ENCODE measurements at regions not wholly inside any gene's neighbourhood (a gene's known extent, or its start where the extent isn't known, plus 50 kb on each side); places are given as distances from the start of the nearest gene placed in this dataset.

DNA sequence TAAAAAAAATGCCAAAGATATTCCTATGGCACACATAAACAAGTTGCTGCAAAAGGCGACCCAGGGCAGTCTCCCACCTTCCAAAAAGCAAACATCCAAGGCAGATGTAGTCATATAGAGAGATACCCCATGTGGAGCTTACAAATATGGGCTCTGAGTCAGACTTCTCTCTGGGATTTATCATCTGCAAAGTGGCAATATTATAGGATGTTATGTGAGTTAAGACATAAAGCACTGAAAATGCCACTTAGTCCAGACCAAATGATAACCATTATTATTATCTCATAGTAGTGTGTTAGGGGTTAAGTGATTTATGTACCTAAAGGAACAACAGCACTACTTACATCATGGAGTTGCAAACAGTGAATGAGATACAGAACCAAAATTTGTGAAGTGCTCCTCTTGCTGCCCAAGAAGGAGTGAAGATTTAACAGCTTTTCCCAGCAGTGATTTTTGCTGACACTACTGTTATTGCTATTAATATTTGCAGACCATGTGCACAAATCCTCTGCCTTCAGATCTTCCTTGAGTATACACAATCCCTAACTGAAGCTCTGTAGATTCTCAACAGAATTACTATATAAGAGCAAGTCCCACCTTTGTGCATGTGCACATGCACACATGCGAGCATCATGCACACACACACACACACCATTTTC, 560.0 kb upstream of the SALL1 start:
- no peak overlapping the region for H3K27ac ChIP-seq
- no peak for DNase-seq (ENCODE audit: low read depth, low spot score)

DNA sequence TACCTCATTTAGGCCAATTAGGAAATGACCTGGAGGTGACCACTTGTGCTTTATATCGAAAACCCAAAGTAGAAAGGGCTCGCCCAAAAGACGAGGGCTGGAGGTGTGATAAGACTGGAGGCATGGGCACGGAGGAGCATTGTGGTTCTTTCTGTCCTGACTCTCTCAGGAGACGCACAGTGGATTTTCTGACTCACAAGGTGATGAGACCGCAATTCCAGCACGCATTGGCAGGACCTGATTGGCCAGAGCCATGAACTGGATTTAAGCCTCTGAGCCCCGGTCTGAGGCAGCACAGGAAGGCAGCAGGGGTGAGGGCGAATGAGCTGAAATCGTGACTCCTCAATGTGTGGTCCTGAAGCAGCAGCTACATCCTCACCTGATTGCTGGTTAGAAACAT, 559.1 kb upstream of the SALL1 start:
- H3K27ac ChIP-seq = no peak overlapping the region
- no peak for DNase-seq (ENCODE audit: low read depth, low spot score)

DNA sequence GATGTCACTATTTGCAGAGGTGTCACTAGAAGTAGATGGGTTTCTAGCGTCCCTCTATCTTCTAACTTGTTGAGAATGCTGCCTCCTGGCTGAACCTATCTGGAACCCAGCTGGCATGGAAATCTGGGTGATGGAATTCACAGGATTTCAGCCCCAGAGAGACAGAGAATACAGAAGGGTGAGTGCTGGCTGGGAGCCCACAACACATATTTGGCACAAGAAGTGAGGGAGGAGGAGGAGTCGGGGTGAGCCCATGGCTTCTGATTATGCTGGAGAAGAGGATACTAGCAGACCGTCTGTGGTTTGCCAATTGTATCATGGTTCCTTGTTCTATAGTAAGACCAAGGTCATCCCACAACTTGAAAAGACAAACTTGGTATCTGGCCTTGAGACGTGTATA, 557.8 kb upstream of the SALL1 start:
- no peak overlapping the region for H3K27ac ChIP-seq
- no peak for DNase-seq (ENCODE audit: low read depth, low spot score)

DNA sequence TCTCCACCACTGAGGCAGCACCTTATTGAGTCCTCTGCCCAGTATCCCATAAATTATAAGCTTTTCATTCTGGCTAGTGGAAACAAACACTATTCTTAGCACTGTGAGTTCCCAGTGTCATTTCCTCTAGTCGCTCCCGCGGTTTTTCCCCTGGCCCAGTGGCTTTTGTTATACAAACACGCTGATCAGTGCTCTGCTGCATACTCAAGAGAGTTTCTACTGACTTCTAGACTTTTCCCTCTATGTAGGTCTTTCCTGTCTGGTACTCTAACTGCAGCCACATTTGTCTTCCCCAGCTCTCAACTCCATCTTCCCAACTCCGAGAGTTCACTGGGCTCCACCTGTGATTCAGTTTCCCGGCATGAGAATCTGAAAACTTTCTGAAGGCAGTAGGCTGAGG, 556.6 kb upstream of the SALL1 start:
- no peak for DNase-seq (ENCODE audit: low read depth, low spot score)
- H3K27ac ChIP-seq = no peak overlapping the region

DNA sequence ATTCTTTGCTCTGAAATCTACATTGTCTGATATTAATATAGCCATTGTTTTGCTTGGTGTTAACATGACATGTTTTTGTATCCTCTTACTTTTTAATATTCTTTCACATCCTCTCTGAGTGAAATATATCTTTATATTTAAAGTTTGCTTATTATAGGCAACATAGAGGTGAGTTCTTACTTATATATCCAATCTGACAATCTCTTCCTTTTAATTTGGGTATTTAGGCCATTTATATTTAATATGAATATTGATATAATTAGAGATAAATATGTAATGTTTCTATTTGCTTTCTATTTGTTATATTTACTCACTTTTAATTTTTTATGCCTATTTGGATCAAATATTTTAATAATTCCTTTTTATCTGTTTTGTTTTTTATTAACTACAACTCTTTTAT, 554.1 kb upstream of the SALL1 start:
- no peak overlapping the region for H3K27ac ChIP-seq
- DNase-seq (ENCODE audit: low read depth, low spot score) = no peak

DNA sequence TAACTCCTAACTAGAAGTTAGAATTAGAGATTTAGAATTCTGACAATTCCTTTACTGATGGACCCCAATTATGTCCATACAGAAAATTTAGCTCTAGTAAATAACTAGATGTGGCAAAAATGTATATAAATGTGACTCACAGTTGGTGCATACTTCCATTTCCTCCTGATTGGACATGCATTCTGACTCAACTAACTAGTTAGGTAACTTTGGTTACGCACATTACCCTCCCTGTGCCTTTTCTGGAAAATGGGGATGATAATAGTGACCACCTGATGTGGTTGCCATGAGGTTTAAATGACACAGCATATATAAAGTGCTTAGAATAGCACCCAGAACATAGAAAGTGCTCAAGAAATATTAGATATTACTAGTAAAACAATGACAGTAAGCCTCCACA, 550.0 kb upstream of the SALL1 start:
- no peak for DNase-seq (ENCODE audit: low read depth, low spot score)
- H3K27ac ChIP-seq = no peak overlapping the region

DNA sequence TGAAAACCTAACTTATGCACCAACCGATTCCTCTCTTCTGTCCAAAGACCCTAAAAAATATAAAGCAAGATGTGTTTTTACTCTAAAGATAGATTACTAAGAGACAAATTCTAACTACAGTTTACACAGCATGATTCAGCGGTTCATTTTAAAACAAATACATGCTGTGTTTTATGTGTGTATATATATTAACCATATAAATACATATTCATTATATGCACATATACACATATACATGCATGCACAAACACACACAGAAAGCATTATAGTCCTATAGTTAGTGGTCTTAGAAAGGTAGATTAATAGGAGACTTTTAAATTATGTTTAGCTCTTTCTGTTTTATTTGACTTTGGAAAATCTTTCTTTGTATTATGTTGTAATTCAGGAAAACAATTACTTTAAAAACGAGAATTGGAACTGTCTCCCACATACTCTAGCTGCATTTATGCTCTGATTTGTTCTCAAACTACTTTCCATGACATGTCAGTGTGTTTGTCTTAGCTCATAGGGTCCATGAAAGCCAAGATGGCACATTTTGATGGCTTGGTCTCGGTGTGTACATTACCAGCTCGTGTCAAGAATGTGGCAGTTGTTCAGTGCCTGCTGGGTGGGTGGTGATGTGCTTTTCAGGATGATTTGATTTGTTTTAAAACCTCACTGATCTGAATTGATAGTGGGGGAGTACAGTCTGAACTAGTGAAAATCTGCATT, 548.8 kb upstream of the SALL1 start:
- DNase-seq (ENCODE audit: low read depth, low spot score) = no peak
- no peak overlapping the region for H3K27ac ChIP-seq

DNA sequence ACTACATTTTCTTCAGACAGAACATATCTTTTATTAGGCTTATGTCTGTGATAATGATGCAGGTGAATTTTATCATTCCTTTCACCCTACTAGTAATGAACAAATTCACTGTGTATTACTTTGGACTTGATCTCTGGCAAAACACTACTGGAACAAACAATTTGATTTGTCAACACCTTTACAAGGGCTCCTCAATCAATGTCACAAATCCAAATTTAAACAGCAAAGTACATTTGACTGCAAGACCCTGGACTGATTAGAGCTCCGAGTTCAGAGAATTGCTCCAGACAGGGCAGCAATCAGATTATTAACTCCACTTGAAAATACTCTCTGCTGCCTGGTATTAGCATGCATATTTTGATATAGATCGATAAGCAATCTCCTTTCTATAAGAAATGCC, 547.6 kb upstream of the SALL1 start:
- no peak for DNase-seq (ENCODE audit: low read depth, low spot score)
- no peak overlapping the region for H3K27ac ChIP-seq

DNA sequence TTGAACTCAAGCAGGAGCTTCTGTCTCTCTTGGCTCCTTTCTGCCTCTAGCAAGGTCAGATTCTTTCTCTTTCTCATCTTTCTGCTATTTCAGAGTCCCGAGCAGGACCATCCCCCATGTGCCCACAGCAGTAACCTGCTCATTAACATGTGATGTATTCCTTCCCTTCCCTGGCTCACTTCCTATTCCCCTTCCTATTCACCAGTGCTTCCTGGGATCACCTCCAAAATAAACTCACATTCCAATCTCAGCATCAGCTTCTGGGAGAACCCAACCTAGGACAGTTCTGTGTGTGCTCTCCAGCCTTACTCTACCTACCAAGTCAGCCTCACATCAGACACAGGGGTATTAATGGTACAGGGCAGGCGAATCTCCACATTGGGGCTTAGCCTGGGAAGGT, 546.4 kb upstream of the SALL1 start:
- DNase-seq (ENCODE audit: low read depth, low spot score) = no peak
- no peak overlapping the region for H3K27ac ChIP-seq

DNA sequence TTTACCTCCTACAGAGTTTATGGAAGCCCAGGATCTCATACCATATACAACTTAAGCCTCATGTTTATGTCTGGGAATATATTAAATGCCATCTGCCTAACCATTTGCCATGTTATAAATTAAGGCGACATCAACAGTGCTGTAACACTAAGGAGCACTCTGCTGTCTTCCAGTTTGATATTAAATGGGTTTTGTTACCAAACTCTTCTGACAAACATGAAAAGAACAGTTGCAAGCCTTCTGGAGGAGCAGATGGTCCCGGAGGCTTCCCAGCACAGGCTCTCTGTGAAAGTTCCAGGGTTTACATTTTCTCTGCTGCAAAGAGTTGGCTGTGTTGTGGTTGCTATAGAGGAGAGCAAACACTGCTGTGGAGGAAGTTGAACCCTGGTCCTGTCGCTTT, 545.3 kb upstream of the SALL1 start:
- no peak overlapping the region for H3K27ac ChIP-seq
- DNase-seq (ENCODE audit: low read depth, low spot score) = no peak

DNA sequence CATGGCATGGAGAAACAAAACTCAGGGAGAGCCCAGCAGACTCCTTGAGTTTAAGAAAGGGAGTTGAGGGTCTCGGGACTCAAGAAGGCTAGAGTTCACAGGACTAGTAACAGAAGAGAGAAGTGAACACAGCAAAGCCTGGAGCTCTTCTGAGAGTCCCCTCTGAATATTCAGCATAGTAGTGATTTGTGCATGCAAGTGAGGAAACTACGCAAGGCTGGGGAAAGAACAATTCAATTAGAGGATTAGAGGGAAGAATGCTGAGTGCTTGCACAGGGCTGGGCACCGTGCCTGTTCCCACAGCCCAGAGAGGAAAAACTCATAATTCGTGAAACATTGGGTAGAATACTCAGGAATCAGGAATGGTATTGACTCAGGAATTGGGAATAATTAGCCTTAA, 540.0 kb upstream of the SALL1 start:
- no peak for DNase-seq (ENCODE audit: low read depth, low spot score)

DNA sequence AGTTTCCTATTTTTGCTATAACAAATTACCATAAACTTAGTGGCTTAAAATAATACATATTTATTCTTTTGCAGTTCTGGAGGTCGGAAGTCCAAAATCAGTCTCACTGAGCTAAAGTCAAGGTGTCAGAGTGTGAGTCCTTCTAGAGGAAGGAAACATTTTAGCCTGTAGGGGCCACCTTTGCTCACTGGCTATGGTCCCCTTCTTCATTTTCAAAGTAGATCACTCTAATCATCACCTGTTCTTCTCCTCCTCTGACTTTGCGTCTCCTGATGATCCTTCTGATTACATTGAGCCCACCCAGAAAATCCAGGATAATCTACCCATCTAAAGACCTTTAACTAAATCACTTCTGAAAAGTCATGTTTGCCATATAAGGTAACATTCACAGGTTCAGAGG, 534.4 kb upstream of the SALL1 start:
- DNase-seq (ENCODE audit: low read depth, low spot score) = no peak
- H3K27ac ChIP-seq = no peak overlapping the region

More for the DNA sequence above, 540.0 kb upstream of the SALL1 start:
- H3K27ac ChIP-seq = no peak overlapping the region

DNA sequence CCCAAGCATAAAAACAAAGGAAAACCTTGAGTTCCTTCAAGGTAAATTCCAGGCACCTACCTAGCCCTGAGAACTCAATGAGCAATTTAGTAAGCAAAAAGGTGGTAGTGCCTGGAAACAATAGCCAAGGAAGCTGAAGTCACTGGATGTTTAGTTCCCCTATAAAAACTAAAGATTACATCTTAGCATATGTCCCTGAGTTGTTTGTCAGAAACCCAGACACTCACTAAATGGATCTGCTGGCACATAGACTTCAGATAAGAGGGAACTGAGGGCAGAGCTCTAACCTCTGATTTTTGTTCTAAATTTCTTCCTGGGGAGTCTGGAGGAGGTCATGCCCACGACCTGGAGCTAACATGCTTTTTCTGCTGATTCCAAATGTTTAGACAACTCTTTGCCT, 532.8 kb upstream of the SALL1 start:
- no peak overlapping the region for H3K27ac ChIP-seq
- DNase-seq (ENCODE audit: low read depth, low spot score) = no peak

DNA sequence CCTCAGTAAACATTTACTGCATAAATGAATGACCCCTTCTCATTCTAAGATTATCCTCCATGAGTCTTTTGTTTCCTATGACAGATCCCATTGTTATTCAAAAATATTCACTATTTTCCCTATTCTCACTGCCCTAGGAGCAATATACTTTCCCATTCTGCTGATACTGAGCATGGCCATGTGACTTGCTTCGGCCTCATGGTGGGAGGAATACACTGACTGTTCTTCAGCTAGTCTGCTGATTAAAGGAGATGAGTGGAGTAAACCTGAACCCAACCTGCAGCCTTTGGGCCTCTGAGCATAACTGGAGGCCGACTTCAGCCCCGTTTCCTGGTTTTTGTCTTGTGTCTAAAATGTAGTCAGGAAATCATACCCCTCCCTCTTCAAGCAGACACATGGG, 531.8 kb upstream of the SALL1 start:
- no peak overlapping the region for H3K27ac ChIP-seq
- DNase-seq (ENCODE audit: low read depth, low spot score) = no peak

DNA sequence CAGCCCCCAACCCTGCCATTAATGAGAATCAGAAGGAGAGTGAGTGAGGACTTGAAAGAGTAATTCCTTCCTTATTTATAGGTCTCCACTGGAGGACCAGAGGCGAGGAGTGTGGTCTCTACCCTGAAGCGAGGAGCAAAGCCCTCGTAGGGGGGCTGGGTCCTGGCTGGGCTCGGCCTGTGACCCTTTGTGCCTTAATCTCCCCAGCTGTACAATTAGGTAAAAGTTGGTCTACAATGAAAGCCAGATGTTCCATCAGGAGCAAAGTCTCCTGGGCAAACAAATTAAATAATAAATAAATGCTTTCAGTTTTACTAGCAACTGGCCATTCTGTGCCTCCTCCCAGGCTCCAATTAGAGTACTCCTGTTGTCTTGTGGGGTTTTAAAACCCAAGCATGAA, 523.5 kb upstream of the SALL1 start:
- no peak for DNase-seq (ENCODE audit: low read depth, low spot score)
- no peak overlapping the region for H3K27ac ChIP-seq

DNA sequence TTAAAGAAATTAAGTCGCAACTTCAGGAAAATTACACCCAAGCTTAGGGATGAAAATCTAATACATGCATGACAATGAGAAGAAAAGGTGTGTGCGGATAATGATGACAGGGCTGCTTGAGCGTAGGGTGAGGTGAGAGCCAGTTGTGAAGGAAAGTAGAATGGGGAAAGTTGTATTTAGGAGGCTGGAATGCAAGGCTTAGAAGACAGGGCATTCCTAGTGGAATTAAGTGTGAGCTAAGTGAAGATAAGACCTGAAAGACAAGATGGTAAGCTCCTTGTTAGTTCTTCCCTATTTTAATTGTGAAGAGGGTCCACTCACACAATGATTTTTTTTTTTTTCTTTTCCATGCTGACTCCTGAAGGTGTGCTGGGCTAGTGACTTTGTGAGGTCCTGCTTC, 519.5 kb upstream of the SALL1 start:
- no peak overlapping the region for H3K27ac ChIP-seq
- no peak for DNase-seq (ENCODE audit: low read depth, low spot score)

DNA sequence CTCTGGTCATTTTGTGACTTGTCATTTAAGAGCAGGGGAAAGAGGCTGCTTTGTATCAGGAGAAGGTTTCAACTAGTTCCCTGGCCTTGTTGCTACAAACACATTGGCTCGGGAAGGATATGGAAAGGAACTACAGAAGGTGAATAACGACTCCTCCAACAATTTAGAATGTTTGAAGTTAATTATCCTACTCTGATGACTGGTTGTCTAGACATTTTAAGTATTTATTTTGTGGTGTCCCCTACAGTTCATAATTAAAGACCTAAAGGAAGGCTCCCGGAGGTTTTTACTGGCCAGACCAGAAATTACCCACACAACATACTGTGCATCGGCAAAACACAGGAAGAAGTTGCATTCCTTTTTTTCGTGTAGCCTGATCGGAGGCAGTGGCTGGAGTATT, 515.8 kb upstream of the SALL1 start:
- DNase-seq (ENCODE audit: low read depth, low spot score) = no peak
- no peak overlapping the region for H3K27ac ChIP-seq

DNA sequence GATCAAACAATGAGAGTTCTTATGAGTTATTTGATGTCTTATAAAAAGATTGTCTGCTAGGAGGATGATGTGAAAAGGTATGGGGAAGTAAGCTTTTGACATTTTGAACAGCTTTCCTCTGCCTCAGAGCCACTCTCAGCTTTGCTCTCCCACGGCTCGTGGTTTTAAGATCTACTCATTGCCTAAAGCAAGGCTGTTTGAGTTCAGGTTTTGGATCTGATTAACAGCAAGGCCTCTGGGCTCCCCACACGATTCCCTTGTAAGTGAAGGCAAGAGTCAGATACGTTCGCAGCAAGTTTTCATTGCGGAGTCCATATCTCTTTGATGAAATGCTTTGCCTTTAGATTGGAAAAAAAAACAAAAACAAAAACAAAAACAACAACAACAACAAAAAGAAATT, 515.0 kb upstream of the SALL1 start:
- no peak overlapping the region for H3K27ac ChIP-seq
- no peak for DNase-seq (ENCODE audit: low read depth, low spot score)

DNA sequence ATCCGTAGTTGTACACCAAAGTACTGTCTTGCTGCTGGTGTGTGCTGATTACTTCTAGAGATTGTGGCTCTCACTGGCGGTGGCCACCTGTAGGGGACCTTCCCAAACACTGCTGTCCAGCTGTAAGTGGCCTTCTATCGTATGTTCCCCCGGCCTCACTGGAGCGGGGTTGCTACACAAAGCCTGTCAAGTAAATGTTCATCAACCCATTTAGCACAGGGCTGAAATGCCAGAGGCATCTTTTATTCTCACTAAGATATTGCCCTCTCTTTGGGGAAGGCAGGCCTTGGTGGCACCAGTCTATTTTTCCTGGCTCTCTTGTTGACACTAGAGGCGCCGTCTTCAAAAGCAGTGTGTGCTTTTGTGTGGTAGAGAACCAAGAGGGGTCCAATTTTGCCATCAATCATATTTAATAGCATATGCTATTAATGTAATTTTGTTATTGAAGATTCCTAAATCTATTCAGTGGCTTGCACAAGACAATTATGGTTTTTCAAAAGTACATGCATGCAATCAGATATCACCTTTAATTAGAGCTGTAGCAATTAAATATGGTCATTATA, 514.4 kb upstream of the SALL1 start:
- DNase-seq (ENCODE audit: low read depth, low spot score) = no peak
- no peak overlapping the region for H3K27ac ChIP-seq

DNA sequence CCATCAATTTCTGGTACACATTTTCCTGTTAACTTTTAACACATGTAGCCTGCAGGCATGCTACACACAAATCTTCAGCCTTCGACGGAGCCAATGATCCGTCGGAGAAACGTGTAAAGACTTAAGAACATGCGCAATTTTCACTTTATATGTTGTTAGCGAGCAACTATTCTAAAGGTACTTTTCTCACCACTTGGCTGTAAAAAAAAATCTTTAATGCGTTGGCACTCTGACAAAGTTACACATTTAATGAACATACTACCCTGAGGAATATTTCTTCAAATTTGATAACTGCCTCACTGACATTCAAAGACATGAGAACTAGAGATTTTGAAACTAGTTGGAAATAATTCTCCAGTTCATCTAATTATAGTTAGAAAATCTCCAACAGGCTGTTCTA, 507.5 kb upstream of the SALL1 start:
- no peak for DNase-seq (ENCODE audit: low read depth, low spot score)
- no peak overlapping the region for H3K27ac ChIP-seq

DNA sequence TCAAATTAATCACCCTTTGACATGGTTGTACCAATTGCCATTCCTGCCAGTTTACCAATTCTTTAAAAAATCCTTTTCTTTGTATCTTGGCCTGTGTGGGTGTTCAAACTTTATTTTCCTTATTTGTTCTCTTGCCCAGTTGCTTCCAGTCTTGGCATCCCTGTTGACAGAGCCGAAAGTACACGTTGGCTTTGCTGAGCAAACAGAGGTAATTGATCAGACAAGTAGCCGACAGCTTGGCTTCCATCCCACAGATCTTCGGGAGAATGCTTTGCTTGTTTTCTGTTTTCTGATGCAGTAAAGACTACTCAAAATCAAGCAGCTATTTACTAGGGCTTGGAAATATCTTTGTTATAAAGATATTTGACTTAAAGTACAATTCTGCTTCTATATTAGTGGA, 506.8 kb upstream of the SALL1 start:
- no peak for DNase-seq (ENCODE audit: low read depth, low spot score)
- H3K27ac ChIP-seq = no peak overlapping the region

DNA sequence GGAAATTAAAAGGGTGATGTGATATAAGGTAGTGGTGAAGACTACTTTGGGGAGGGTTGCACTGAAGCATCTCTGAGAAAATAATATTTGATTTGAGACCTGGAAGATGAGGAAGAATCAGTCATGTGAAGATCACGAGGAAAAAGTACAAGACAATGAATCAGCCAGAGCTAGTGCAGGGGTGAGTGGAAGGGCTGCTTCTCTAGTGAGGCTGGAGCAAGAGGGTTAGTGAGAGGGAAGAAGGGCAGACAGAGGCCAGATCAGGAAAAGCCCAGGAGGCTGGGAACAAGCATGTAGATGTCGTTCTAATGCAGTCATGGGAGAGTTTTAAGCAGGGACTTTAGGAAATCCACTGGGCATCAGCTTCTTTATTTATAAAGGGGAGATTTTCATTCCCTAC, 504.2 kb upstream of the SALL1 start:
- no peak for DNase-seq (ENCODE audit: low read depth, low spot score)
- H3K27ac ChIP-seq = no peak overlapping the region

Data from epithelial cell of prostate (primary cell).